GM21737 (cell line): ENCODE measurements at regions not wholly inside any gene's neighbourhood (a gene's known extent, or its start where the extent isn't known, plus 50 kb on each side); places are given as distances from the start of the nearest gene placed in this dataset.

Experiments used
- ATAC-seq: cut with Tn5 transposase; IDR thresholded peaks from one replicate; pipeline ENCODE4 v1.9.1; 2021; ENCODE audit warnings: mild to moderate bottlenecking, moderate library complexity; ENCODE audit not compliant: unreplicated experiment

- no peak for ATAC-seq
These were observed 144.4 kb downstream of the NSG2 start for GRCh38 chr5:174189654-174190541.

GRCh38 chr5:174191076-174191475, 145.6 kb downstream of the NSG2 start:
- no peak for ATAC-seq

- no peak for ATAC-seq
These were observed 146.5 kb downstream of the NSG2 start for GRCh38 chr5:174191850-174192655.

- no peak for ATAC-seq
These were observed 147.4 kb downstream of the NSG2 start for GRCh38 chr5:174192901-174193300.

GRCh38 chr5:174195517-174195916, 150.0 kb downstream of the NSG2 start:
- no peak for ATAC-seq

GRCh38 chr5:174197929-174198328, 152.4 kb downstream of the NSG2 start:
- ATAC-seq: no peak

GRCh38 chr5:174198541-174198940, 153.0 kb downstream of the NSG2 start:
- no peak for ATAC-seq

GRCh38 chr5:174202996-174203395, 157.5 kb downstream of the NSG2 start:
- ATAC-seq: no peak

- ATAC-seq: no peak
These were observed 159.2 kb downstream of the NSG2 start for GRCh38 chr5:174204535-174205313.

GRCh38 chr5:174205939-174206338, 160.4 kb downstream of the NSG2 start:
- no peak for ATAC-seq

GRCh38 chr5:174210596-174211276, 165.2 kb downstream of the NSG2 start:
- no peak for ATAC-seq

- ATAC-seq: no peak
These were observed 165.7 kb downstream of the NSG2 start for GRCh38 chr5:174211277-174211626.

GRCh38 chr5:174217527-174217926, 172.0 kb downstream of the NSG2 start:
- ATAC-seq: no peak

- ATAC-seq: no peak
These were observed 172.7 kb downstream of the NSG2 start for GRCh38 chr5:174218162-174218561.

- no peak for ATAC-seq
These were observed 174.9 kb downstream of the NSG2 start for GRCh38 chr5:174220417-174220816.

- no peak for ATAC-seq
These were observed 175.9 kb downstream of the NSG2 start for GRCh38 chr5:174221436-174221835.

GRCh38 chr5:174221946-174222345, 176.4 kb downstream of the NSG2 start:
- ATAC-seq: no peak

GRCh38 chr5:174222891-174223290, 177.4 kb downstream of the NSG2 start:
- no peak for ATAC-seq

GRCh38 chr5:174223355-174223754, 177.8 kb downstream of the NSG2 start:
- ATAC-seq: no peak

- ATAC-seq: no peak
These were observed 183.6 kb downstream of the NSG2 start for GRCh38 chr5:174229068-174229467.
